PC-9 (cell line): ENCODE measurements at regions not wholly inside any gene's neighbourhood (a gene's known extent, or its start where the extent isn't known, plus 50 kb on each side); places are given as distances from the start of the nearest gene placed in this dataset.

Source experiments
- BruUV-seq: library from RNA; stranded (reverse); fragments of 400-500 nt; replicated peaks from 2 replicates; lab custom pipeline; 2021; lab: Mats Ljungman, UMichigan
- CTCF ChIA-PET: fragments of 300-600 bp; sonication (Branson Sonifier 250); formaldehyde crosslinking; loops from one replicate; lab custom pipeline; 2022; ENCODE audit warnings: antibody characterized with exemption; lab: Charles Lee
- POLR2A ChIA-PET: fragments of 300-600 bp; sonication (Branson Sonifier 250); formaldehyde crosslinking; loops from one replicate; lab custom pipeline; 2022; ENCODE audit warnings: antibody characterized with exemption; ENCODE audit not compliant: unreplicated experiment; lab: Charles Lee
- DNase-seq, 2 experiments: peaks; one replicate each; pipeline versions ENCODE4 v3.0.0 to v3.0.0-alpha.2; 2015 to 2022; ENCODE audit warnings: mixed read lengths in 1 of 2
- H2AFZ ChIP-seq: fragments of 200-600 bp; sonication (generic); 2 replicates; pipeline ENCODE4 v1.8.1; 2017; ENCODE audit warnings: antibody characterized with exemption
- H3F3A ChIP-seq: fragments of 200-600 bp; sonication (generic); 2 replicates; pipeline ENCODE4 v1.8.1; 2017; ENCODE audit warnings: antibody characterized with exemption, mild to moderate bottlenecking, low read depth; ENCODE audit not compliant: insufficient read depth
- H3K27ac ChIP-seq: fragments of 200-600 bp; sonication (generic); 2 replicates; pipeline ENCODE4 v1.6.1; 2016; ENCODE audit warnings: mixed run types
- H3K27me3 ChIP-seq: fragments of 200-600 bp; sonication (generic); 2 replicates; pipeline ENCODE4 v1.6.1; 2016; ENCODE audit warnings: low read depth, mixed run types; ENCODE audit not compliant: insufficient read depth
- H3K36me3 ChIP-seq: fragments of 200-600 bp; sonication (generic); 2 replicates; pipeline ENCODE4 v1.6.1; 2016; ENCODE audit warnings: low read depth, mixed run types
- H3K4me1 ChIP-seq: fragments of 200-600 bp; sonication (generic); replicated peaks from 2 replicates; pipeline ENCODE4 v1.6.1; 2016; ENCODE audit warnings: mixed run types; ENCODE audit not compliant: insufficient read depth
- H3K4me2 ChIP-seq: fragments of 200-600 bp; sonication (generic); 2 replicates; pipeline ENCODE4 v1.6.1; 2017; ENCODE audit warnings: mixed run types
- H3K4me3 ChIP-seq: fragments of 200-600 bp; sonication (generic); 2 replicates; pipeline ENCODE4 v1.6.1; 2016; ENCODE audit warnings: mixed run types
- H3K79me2 ChIP-seq: fragments of 200-600 bp; sonication (generic); 2 replicates; pipeline ENCODE4 v1.6.1; 2017; ENCODE audit warnings: low read depth, mixed run types
- H3K9me2 ChIP-seq: fragments of 200-600 bp; sonication (generic); 2 replicates; pipeline ENCODE4 v1.8.1; 2017; ENCODE audit warnings: mild to moderate bottlenecking; ENCODE audit not compliant: insufficient read depth
- H3K9me3 ChIP-seq: fragments of 200-600 bp; sonication (generic); 2 replicates; pipeline ENCODE4 v1.8.1; 2016; ENCODE audit warnings: low read depth; ENCODE audit not compliant: insufficient read depth
- H4K20me1 ChIP-seq: fragments of 200-600 bp; sonication (generic); 2 replicates; pipeline ENCODE4 v1.8.1; 2017; ENCODE audit not compliant: insufficient read depth
- EZH2 ChIP-seq: fragments of 200-600 bp; sonication (generic); IDR thresholded peaks from 2 replicates; pipeline ENCODE4 v1.8.0; 2017; ENCODE audit warnings: antibody characterized with exemption, low read depth
- intact Hi-C: fragments of 100-400 bp; cut with micrococcal nuclease; formaldehyde crosslinking; loops from one replicate; pipeline ENCODE4 v1.10.0; 2022; ENCODE audit not compliant: unreplicated experiment
- TF ChIP-seq, protein P1 (sequence below): fragments of 200-600 bp; sonication (generic); conservative IDR thresholded peaks from 2 replicates; pipeline ENCODE4 v1.6.1; 2017; ENCODE audit warnings: mixed run types, antibody characterized with exemption, mild to moderate bottlenecking, moderate library complexity

DNA sequence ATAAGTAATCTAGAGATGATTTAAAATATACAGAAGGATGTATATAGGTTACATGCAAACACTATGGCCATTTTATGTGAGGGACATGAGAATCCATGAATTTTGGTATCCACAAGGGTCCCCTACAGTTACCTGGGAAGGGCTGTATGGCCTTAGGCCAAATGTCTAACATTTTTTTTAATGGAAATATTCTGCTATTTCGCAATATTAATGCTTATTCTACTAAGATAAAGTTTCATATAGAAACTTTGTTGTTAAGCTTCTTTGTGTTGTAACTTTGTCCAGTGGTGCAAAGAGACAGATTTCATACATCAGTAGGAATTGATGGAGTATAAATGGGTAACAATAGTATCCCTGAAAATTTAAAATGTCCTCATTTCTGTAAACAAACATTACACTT lies 233.4 kb upstream of the THBS1 start:
- no peaks in the 10 kb centered on the region for H4K20me1 ChIP-seq
- CTCF ChIA-PET = interaction anchor here (0.6 kb wide), 1 partner anchor 15 kb away, joined by 7 read pairs; no protein-coding TSS in a partner anchor

GRCh38 chr15:39350785-39351184 lies 230.1 kb upstream of the THBS1 start:
- Histone ChIP-seq H3K9me2 (no peaks in the 10 kb centered on the region), H3K4me3 (no peak overlapping the region), H3F3A (no peaks in the 10 kb centered on the region), H3K79me2 (no peaks in the 10 kb centered on the region), H4K20me1 (no peaks in the 10 kb centered on the region), H3K36me3 (no peaks in the 10 kb centered on the region), H3K4me2 (no peak overlapping the region), H3K27ac (no peak overlapping the region), H3K9me3 (no peaks in the 10 kb centered on the region), H3K4me1 (no peaks in the 10 kb centered on the region), H2AFZ (no peak overlapping the region), H3K27me3 (no peaks in the 10 kb centered on the region)
- TF ChIP-seq EZH2 = no peak
- TF ChIP-seq, protein P1, sequence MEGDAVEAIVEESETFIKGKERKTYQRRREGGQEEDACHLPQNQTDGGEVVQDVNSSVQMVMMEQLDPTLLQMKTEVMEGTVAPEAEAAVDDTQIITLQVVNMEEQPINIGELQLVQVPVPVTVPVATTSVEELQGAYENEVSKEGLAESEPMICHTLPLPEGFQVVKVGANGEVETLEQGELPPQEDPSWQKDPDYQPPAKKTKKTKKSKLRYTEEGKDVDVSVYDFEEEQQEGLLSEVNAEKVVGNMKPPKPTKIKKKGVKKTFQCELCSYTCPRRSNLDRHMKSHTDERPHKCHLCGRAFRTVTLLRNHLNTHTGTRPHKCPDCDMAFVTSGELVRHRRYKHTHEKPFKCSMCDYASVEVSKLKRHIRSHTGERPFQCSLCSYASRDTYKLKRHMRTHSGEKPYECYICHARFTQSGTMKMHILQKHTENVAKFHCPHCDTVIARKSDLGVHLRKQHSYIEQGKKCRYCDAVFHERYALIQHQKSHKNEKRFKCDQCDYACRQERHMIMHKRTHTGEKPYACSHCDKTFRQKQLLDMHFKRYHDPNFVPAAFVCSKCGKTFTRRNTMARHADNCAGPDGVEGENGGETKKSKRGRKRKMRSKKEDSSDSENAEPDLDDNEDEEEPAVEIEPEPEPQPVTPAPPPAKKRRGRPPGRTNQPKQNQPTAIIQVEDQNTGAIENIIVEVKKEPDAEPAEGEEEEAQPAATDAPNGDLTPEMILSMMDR = no peak
- DNase-seq = no peak
- intact Hi-C loops = no loop called here
- BruUV-seq = no TSS peak
- CTCF ChIA-PET = no interaction called here
- POLR2A ChIA-PET = interaction anchor here (0.6 to 0.7 kb wide), 3 partner anchors 102 to 190 kb away, joined by 3 to 8 read pairs (median 3); no protein-coding TSS in a partner anchor

More for the DNA sequence above, 233.4 kb upstream of the THBS1 start:
- TF ChIP-seq, protein P1 = no peak
- TF ChIP-seq EZH2 = no peak
- no peak overlapping the region for H3K27ac ChIP-seq
- H3K4me3 ChIP-seq = no peak overlapping the region
- H3K9me3 ChIP-seq = no peaks in the 10 kb centered on the region
- H3K27me3 ChIP-seq = no peaks in the 10 kb centered on the region
- H3K4me2 ChIP-seq = no peak overlapping the region
- no peak for DNase-seq
- no TSS peak for BruUV-seq
- H3K4me1 ChIP-seq = no peaks in the 10 kb centered on the region
- no peak overlapping the region for H2AFZ ChIP-seq
- H3K9me2 ChIP-seq = no peaks in the 10 kb centered on the region
- no peaks in the 10 kb centered on the region for H3K79me2 ChIP-seq
- H3F3A ChIP-seq = no peaks in the 10 kb centered on the region
- POLR2A ChIA-PET = no interaction called here
- H3K36me3 ChIP-seq = no peaks in the 10 kb centered on the region
- intact Hi-C loops = no loop called here

GRCh38 chr15:39354189-39354588 lies 226.7 kb upstream of the THBS1 start:
- no peak overlapping the region for H3K4me2 ChIP-seq
- H4K20me1 ChIP-seq = no peaks in the 10 kb centered on the region
- H3K9me2 ChIP-seq = no peaks in the 10 kb centered on the region
- no peak for TF ChIP-seq EZH2
- TF ChIP-seq, protein P1 = no peak
- no peaks in the 10 kb centered on the region for H3F3A ChIP-seq
- ChIA-PET POLR2A (no interaction called here), CTCF (no interaction called here)
- no peak for DNase-seq
- H3K27ac ChIP-seq = no peak overlapping the region
- H3K4me1 ChIP-seq = peaks cover 12% of the 10 kb centered on the region; the same call in 1 of the 2 replicates
- no peak overlapping the region for H3K4me3 ChIP-seq
- H3K79me2 ChIP-seq = no peaks in the 10 kb centered on the region
- intact Hi-C loops = no loop called here
- H3K9me3 ChIP-seq = no peaks in the 10 kb centered on the region
- H3K27me3 ChIP-seq = no peaks in the 10 kb centered on the region
- H2AFZ ChIP-seq = no peak overlapping the region
- H3K36me3 ChIP-seq = no peaks in the 10 kb centered on the region
- no TSS peak for BruUV-seq
